ENCODE measurements at regions not wholly inside any gene's neighbourhood (a gene's known extent, or its start where the extent isn't known, plus 50 kb on each side); places are given as distances from the start of the nearest gene placed in this dataset.
"Not testable (repeated sequence)": the region's sequence is repeated elsewhere in the genome, so short reads cannot be mapped to it uniquely, and the experiment has no call there.

GRCh38 chr6:6940031-6941025 is 167.4 kb upstream of the RREB1 start:
- DNase-seq (ENCODE audit: low read depth in 2 of 2, low spot score in 1 of 2), result no peak

- DNase-seq (ENCODE audit: low read depth in 2 of 2, low spot score in 1 of 2), result no peak
These were observed 166.6 kb upstream of the RREB1 start for GRCh38 chr6:6941201-6941600.

- no peak for DNase-seq (ENCODE audit: low read depth in 2 of 2, low spot score in 1 of 2)
These were observed 165.7 kb upstream of the RREB1 start for GRCh38 chr6:6942091-6942490.

- no peak for DNase-seq (ENCODE audit: low read depth in 2 of 2, low spot score in 1 of 2)
These were observed 164.9 kb upstream of the RREB1 start for GRCh38 chr6:6942831-6943230.

GRCh38 chr6:6943421-6943820 is 164.3 kb upstream of the RREB1 start:
- no peak for DNase-seq (ENCODE audit: low read depth in 2 of 2, low spot score in 1 of 2)

- no peak for DNase-seq (ENCODE audit: low read depth in 2 of 2, low spot score in 1 of 2)
These were observed 161.3 kb upstream of the RREB1 start for GRCh38 chr6:6946206-6947155.

- no peak for DNase-seq (ENCODE audit: low read depth in 2 of 2, low spot score in 1 of 2)
These were observed 157.2 kb upstream of the RREB1 start for GRCh38 chr6:6950373-6951145.

GRCh38 chr6:6951355-6951754 is 156.4 kb upstream of the RREB1 start:
- DNase-seq (ENCODE audit: low read depth in 2 of 2, low spot score in 1 of 2), result no peak

GRCh38 chr6:6952484-6952883 is 155.3 kb upstream of the RREB1 start:
- DNase-seq (ENCODE audit: low read depth in 2 of 2, low spot score in 1 of 2), result no peak

- DNase-seq (ENCODE audit: low read depth in 2 of 2, low spot score in 1 of 2), result not testable (repeated sequence)
These were observed 154.8 kb upstream of the RREB1 start for GRCh38 chr6:6952927-6953326.

GRCh38 chr6:6960571-6961251 is 147.1 kb upstream of the RREB1 start:
- no peak for DNase-seq (ENCODE audit: low read depth in 2 of 2, low spot score in 1 of 2)

- no peak for DNase-seq (ENCODE audit: low read depth in 2 of 2, low spot score in 1 of 2)
These were observed 145.7 kb upstream of the RREB1 start for GRCh38 chr6:6962086-6962485.

GRCh38 chr6:6962699-6963098 is 145.1 kb upstream of the RREB1 start:
- no peak for DNase-seq (ENCODE audit: low read depth in 2 of 2, low spot score in 1 of 2)

GRCh38 chr6:6963390-6963789 is 144.4 kb upstream of the RREB1 start:
- DNase-seq (ENCODE audit: low read depth in 2 of 2, low spot score in 1 of 2), result not testable (repeated sequence)

GRCh38 chr6:6964675-6965074 is 143.1 kb upstream of the RREB1 start:
- no peak for DNase-seq (ENCODE audit: low read depth in 2 of 2, low spot score in 1 of 2)

- no peak for DNase-seq (ENCODE audit: low read depth in 2 of 2, low spot score in 1 of 2)
These were observed 141.6 kb upstream of the RREB1 start for GRCh38 chr6:6966127-6966526.

GRCh38 chr6:6966569-6966968 is 141.2 kb upstream of the RREB1 start:
- no peak for DNase-seq (ENCODE audit: low read depth in 2 of 2, low spot score in 1 of 2)

- no peak for DNase-seq (ENCODE audit: low read depth in 2 of 2, low spot score in 1 of 2)
These were observed 139.4 kb upstream of the RREB1 start for GRCh38 chr6:6968357-6968730.

- no peak for DNase-seq (ENCODE audit: low read depth in 2 of 2, low spot score in 1 of 2)
These were observed 138.8 kb upstream of the RREB1 start for GRCh38 chr6:6968731-6969552.

All from stimulated activated CD8-positive, alpha-beta memory T cell treated with anti-CD3 and anti-CD28 coated beads, Interleukin-4, amount 100 ng/mL, for 1 hour (primary cell).